ENCODE measurements at regions not wholly inside any gene's neighbourhood (a gene's known extent, or its start where the extent isn't known, plus 50 kb on each side); places are given as distances from the start of the nearest gene placed in this dataset.

DNA sequence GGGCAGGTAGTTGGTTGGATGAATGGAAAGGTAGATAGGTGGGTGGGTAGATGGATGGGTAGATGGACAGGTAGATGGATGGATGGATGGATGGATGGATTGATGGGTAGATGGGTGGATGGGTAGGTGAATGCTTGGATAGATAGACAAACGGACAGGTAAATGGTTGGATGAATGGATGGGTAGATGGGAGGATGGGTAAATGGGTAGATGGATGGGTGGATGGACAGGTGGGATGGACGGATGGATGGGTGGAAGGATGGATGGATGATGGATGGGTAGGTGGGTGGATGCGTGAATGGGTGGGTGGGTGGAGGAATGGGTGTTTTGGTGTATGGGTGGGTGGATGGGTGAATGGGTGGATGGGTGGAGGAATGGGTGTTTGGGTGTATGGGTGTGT lies 50.1 kb upstream of the ASAP2 start:
- Mint-ChIP-seq H3K27ac (no peak overlapping the region), H3K4me3 (no peak overlapping the region)

DNA sequence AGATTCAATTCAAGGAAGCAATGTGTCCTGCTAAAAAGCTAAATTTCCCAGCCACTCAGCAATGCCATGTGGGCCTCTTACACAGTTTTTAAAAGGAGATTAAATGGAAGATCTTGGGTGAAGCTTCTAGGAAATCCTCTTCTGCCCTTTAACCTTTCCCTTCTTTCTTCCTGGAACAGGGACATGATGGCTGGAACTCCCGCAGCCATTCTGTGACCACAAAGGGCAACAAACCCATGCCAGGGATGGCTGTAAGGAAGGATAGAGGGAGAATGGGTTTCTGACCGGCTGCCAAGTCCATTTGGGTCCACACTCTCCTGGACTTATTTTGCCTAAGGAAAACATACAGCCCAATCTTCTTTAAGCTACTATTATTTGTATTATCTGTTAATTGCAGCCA lies 52.6 kb upstream of the ASAP2 start:
- no peaks in the 10 kb centered on the region for H3K9me3 Mint-ChIP-seq
- peaks cover 4% of the 10 kb centered on the region for H3K27me3 Mint-ChIP-seq
- H3K27ac Mint-ChIP-seq, result no peak overlapping the region
- H3K36me3 Mint-ChIP-seq, result no peaks in the 10 kb centered on the region
- H3K4me1 Mint-ChIP-seq, result no peaks in the 10 kb centered on the region
- no peak overlapping the region for H3K4me3 Mint-ChIP-seq

More for the DNA sequence above, 50.1 kb upstream of the ASAP2 start:
- no peaks in the 10 kb centered on the region for H3K36me3 Mint-ChIP-seq
- no peaks in the 10 kb centered on the region for H3K9me3 Mint-ChIP-seq
- H3K27me3 Mint-ChIP-seq, result peaks cover 4% of the 10 kb centered on the region
- no peaks in the 10 kb centered on the region for H3K4me1 Mint-ChIP-seq

DNA sequence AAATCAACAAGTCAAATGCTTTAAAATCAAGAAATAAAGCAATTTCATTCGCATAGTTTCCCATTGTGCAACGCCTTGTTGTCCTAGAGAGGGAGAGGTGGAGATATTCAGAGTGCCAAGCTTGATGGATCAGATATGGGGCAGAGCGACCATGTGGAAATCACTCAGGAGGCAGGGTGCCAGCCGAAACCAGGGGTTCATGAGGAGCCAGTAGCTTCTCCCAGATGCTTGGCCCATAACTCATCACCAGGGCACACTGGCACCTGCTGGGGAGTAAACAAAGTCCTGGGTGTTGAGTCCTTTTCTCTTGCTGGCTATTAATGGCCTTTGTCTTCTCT lies 53.0 kb upstream of the ASAP2 start:
- peaks cover 4% of the 10 kb centered on the region for H3K27me3 Mint-ChIP-seq
- H3K4me3 Mint-ChIP-seq, result no peak overlapping the region
- H3K27ac Mint-ChIP-seq, result no peak overlapping the region
- no peaks in the 10 kb centered on the region for H3K36me3 Mint-ChIP-seq
- no peaks in the 10 kb centered on the region for H3K9me3 Mint-ChIP-seq
- no peaks in the 10 kb centered on the region for H3K4me1 Mint-ChIP-seq

DNA sequence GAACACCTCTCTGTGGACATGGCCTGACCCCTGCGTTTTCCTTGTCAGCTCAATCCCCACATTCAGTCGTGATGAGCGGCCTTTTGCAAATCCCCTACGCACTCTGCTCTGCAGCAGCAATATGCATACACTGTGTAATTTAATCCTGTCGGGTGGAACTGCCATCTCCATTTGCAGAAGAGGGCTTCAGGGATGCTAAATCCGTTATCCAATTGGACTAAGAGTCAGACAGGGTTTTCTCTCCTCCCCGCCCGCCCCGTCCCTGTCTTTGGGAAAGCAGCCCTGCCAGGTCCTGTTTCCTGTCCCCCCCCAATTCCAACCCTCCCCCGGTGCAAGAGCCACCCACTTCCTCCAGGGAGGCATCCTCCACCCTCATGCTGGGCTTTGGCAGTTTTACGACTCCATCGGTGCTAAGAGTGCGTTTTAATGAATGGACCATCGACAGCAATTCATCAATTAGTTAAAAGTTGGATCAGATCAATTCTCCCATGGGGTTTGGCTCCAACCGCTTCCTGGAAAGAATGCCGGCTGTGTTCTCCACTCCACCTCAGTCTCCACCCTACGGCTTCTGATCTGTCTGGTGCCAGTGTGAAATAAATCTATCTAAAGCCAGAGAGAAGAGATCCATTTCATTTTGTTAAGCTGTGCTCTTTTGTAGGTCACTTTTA lies 53.5 kb upstream of the ASAP2 start:
- no peak overlapping the region for H3K27ac Mint-ChIP-seq

DNA sequence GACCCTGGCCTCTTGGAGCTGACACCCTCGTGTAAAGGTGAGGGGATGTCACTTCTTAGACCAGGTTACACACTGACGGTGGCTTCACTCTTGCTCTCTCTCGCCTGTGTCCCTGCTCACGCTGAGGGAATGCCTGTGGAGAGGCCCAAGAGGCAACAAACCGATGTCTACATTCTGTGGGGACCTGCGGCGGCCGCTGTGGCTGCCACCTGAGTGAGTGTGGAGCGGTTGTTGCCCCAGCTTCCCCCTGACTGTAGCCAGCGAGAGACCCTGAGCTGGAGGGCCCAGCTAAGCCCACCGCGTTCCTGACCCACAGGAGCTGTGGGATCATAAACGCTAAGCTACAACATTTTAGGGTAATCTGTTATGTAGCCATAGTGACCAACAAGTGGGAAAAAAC lies 55.7 kb upstream of the ASAP2 start:
- no peak overlapping the region for H3K27ac Mint-ChIP-seq
- no peak overlapping the region for H3K4me3 Mint-ChIP-seq
- H3K36me3 Mint-ChIP-seq, result no peaks in the 10 kb centered on the region
- no peaks in the 10 kb centered on the region for H3K4me1 Mint-ChIP-seq
- no peaks in the 10 kb centered on the region for H3K9me3 Mint-ChIP-seq
- peaks cover 12% of the 10 kb centered on the region for H3K27me3 Mint-ChIP-seq

More for the DNA sequence above, 53.5 kb upstream of the ASAP2 start:
- peaks cover 5% of the 10 kb centered on the region for H3K27me3 Mint-ChIP-seq
- no peaks in the 10 kb centered on the region for H3K9me3 Mint-ChIP-seq
- no peaks in the 10 kb centered on the region for H3K36me3 Mint-ChIP-seq
- no peak overlapping the region for H3K4me3 Mint-ChIP-seq
- no peaks in the 10 kb centered on the region for H3K4me1 Mint-ChIP-seq

DNA sequence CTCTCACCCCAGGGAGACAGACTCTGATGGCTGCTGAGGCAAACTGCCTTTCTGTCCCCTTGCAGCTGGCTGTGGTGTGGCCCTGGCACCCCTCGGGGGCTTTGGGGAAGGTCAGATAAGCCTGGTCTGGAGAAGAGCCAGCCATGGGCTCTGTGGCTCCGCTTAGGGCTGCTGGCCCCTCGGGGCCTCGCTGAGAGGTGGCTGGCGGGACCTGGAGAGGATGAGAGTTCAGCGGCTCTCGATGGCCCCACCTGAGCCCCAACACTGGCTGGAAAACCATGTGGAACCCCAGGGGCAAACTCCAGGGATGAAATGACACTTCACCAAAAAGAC lies 56.1 kb upstream of the ASAP2 start:
- Mint-ChIP-seq H3K9me3 (no peaks in the 10 kb centered on the region), H3K36me3 (no peaks in the 10 kb centered on the region), H3K27ac (no peak overlapping the region), H3K4me1 (no peaks in the 10 kb centered on the region), H3K4me3 (no peak overlapping the region), H3K27me3 (peaks cover 12% of the 10 kb centered on the region)

DNA sequence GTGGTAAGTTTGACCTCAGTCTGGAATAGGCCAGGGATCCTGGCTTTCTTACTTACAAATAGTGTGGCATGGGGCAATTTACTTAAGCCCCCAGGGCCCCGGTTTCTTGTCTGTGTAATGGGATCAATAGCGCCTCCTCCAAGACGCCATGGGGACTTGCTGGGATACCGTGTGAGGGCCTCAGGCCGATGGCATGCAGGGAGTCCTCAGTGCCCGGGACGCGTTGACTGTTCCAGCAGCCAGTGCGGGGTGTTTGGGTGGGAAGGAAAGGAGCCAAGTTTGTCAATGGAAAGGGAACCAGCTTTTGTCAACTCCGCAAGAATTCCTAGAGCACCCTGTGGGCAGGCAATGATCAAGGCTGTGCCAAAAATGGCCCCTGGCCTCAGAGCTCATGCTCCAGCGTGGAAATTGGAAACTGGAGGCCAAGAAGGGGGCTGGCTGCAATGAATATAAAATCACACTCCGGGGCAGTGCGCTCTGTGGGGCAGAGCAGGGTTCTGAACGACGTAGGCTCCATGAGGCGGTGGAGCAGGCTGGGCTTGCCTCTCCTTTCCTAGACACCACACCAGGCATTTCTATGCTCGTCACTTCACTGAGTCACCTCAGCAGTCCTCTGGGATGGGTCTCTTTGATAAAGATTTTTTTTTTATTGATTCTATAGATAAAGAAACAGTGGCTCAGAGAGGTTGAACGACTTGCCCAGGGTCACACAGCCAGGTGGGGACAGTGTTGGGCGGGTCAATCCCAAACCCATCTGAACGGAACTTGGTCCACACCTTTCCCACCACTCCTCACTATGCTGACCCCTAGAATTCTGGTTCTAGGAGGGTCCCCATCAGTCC lies 56.7 kb upstream of the ASAP2 start:
- peak overlapping the region in 1 of 4 donors; percentile 3 for H3K4me3 Mint-ChIP-seq
- H3K4me1 Mint-ChIP-seq, result no peaks in the 10 kb centered on the region
- peaks cover 12% of the 10 kb centered on the region for H3K27me3 Mint-ChIP-seq
- no peak overlapping the region for H3K27ac Mint-ChIP-seq
- no peaks in the 10 kb centered on the region for H3K36me3 Mint-ChIP-seq
- H3K9me3 Mint-ChIP-seq, result no peaks in the 10 kb centered on the region

DNA sequence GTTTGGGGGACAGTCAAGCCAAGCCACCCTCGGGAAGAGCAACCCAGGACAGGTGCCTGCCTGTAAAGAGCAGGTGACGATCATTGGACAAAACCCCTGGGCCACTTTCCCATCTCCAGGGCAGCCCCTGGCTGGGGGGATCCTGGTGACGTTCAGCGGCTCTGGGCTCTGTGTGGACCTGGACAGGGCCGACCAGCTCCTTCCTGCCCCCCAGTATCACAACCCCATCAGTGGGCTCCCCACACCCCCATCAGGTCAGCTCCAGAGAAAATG lies 57.3 kb upstream of the ASAP2 start:
- Mint-ChIP-seq H3K27me3 (peaks cover 12% of the 10 kb centered on the region), H3K9me3 (no peaks in the 10 kb centered on the region)

DNA sequence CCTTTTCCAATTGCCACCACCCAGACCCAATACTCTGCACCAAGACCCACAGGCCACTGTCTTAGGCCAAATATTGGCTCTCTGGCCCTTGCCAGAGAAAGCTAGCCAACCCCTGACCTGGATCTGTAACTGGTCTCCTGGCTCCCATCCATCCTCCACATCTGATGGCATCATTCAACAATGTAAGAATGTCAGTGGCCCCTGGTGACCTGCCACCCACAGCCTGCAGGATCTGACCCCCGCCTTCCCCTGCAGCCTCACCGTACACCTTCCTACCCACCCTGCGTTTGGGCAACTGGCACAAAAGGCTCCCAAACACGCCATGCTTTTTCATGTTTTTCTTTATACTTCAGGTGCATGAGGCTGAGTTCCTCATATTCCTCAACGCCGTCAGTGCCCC lies 60.0 kb upstream of the ASAP2 start:
- Mint-ChIP-seq H3K27me3 (peaks cover 10% of the 10 kb centered on the region), H3K9me3 (no peaks in the 10 kb centered on the region), H3K27ac (peak overlapping the region in 1 of 3 donors; percentile 59)

More for the DNA sequence above, 57.3 kb upstream of the ASAP2 start:
- H3K4me1 Mint-ChIP-seq, result no peaks in the 10 kb centered on the region
- no peak overlapping the region for H3K4me3 Mint-ChIP-seq
- no peaks in the 10 kb centered on the region for H3K36me3 Mint-ChIP-seq
- H3K27ac Mint-ChIP-seq, result no peak overlapping the region

DNA sequence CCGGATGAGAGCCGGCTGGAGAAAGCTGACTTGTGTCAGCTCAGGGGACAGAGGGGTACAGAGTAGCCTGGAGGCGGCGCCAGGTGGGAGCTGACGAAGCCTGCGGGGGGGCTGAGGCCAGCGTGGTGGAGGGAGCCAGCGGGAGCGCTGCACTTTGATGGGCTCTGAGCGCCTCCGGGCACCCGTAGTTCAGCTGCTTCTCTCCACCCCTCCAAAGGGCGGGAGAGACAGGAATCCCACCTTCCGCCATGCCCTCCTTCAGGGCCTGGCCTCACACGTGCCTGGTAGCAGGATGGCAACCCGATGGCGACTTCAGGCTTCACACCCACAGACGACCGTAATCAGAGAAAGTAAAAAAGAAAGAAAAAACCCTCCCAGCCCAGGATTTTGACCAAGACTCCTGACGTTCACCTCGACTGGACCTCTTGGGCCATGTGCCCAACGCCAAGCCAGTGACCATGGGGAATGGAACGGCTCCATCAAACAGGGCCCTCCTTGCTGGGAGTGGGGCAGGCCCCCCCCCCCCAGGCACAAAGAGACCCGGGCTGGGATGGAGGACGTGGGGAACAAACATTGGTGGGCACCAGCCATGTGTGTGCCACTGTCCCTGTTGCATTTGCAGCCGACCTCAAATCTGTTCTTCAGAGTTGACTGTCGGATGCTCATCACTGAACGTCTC lies 60.7 kb upstream of the ASAP2 start:
- H3K4me1 Mint-ChIP-seq, result no peaks in the 10 kb centered on the region
- peaks cover 11% of the 10 kb centered on the region for H3K27me3 Mint-ChIP-seq
- H3K36me3 Mint-ChIP-seq, result no peaks in the 10 kb centered on the region
- H3K27ac Mint-ChIP-seq, result no peak overlapping the region
- H3K9me3 Mint-ChIP-seq, result no peaks in the 10 kb centered on the region
- H3K4me3 Mint-ChIP-seq, result no peak overlapping the region

More for the DNA sequence above, 60.0 kb upstream of the ASAP2 start:
- Mint-ChIP-seq H3K4me3 (no peak overlapping the region), H3K36me3 (no peaks in the 10 kb centered on the region), H3K4me1 (no peaks in the 10 kb centered on the region)

DNA sequence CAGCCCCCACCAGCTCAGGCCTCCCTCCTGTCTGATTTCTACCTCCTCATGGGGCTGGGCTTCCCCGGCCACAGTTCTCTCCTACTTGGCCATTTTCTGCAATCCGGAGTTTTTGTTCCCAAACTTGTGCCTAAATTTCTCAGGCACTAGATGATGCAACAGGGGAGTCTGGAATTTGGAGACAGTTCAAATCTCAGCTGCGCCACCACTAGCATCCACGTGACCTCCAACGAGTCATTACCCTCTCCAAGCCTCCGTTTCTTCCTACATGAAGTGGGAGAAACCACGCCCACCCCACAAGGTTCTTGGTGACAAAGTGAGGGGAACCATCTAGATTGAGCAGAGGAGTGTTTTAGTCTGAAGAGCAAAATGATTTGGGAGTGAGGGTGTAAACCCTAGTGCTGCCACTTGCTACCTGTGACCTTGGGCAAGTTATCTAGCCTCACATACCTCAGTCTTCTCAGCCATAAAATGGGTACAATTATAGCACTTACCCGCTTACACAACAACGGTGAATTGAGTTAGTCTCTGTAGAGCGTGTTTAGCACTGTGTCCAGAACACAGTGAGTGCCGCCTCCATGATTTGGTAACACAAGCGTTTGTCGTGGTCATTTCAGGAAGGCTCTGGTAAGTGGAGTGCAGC lies 61.4 kb upstream of the ASAP2 start:
- Mint-ChIP-seq H3K4me1 (no peaks in the 10 kb centered on the region), H3K27ac (no peak overlapping the region), H3K27me3 (peaks cover 13% of the 10 kb centered on the region), H3K36me3 (no peaks in the 10 kb centered on the region), H3K4me3 (no peak overlapping the region), H3K9me3 (no peaks in the 10 kb centered on the region)

DNA sequence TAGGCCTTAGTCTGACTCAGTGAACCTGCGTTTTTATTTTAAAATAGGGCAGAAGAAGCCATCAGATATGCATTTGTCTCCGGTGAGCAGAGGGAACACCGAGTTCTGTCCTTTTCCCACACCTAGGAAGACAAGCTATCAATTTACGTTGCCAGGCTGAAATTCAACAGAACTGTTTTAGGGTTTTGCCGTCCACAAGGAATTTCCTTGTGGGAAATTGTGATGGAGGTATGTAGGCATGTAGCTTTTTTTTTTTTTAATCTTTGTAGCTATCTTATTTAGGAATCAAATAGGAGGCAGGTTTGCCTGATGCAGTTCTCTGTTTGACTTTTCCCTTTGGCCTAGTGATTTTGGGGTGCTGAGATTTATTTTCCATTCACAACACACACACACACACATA lies 62.0 kb upstream of the ASAP2 start:
- Mint-ChIP-seq H3K9me3 (no peaks in the 10 kb centered on the region), H3K4me1 (no peaks in the 10 kb centered on the region)

DNA sequence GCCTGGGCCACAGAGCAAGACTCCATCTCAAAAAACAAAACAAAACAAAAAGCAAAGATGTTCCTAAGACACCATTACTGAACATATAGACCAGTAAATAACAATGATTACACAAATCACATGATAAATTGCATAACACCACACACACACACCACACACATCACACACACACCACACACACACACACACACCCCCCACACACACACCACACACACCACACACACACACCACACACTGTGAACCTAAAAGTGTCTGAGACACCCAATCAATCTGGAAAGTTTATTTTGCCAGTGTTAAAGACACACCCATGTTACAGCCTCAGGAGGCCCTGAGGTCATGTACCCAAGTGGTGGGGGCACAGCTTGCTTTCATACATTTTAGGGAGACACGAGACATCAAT lies 62.6 kb upstream of the ASAP2 start:
- no peaks in the 10 kb centered on the region for H3K9me3 Mint-ChIP-seq
- peak overlapping the region in 1 of 4 donors; percentile 7 for H3K4me3 Mint-ChIP-seq
- no peak overlapping the region for H3K27ac Mint-ChIP-seq
- H3K36me3 Mint-ChIP-seq, result no peaks in the 10 kb centered on the region
- H3K27me3 Mint-ChIP-seq, result peaks cover 17% of the 10 kb centered on the region
- H3K4me1 Mint-ChIP-seq, result no peaks in the 10 kb centered on the region

More for the DNA sequence above, 62.0 kb upstream of the ASAP2 start:
- Mint-ChIP-seq H3K36me3 (no peaks in the 10 kb centered on the region), H3K4me3 (no peak overlapping the region), H3K27ac (no peak overlapping the region), H3K27me3 (peaks cover 14% of the 10 kb centered on the region)

DNA sequence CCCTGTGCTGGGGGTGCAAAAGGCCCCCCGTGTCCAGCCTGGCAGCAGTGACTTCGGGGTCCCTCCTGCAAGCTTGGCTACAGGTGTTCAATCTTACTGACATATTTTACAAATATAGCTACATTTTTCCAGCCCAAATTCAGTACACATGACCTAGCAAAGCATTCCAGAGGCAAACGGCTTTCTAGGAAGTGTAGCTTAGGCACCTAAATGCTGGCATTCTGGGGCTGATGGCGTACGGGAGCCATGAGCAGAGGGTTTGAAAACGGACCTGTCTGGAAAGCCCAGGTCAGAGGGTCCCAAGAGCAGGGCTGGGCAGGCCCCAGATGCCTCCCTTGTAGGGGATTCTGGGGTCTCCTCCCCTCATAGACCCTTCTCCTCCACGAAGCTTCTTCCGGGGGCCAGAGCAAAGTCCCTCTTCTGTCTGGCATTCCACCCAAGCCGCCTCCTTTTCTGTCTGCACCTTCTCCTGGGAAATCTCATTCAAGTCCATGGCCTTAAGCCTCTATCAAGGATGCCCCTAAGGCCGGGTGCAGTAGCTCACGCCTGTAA lies 63.3 kb upstream of the ASAP2 start:
- Mint-ChIP-seq H3K27me3 (peaks cover 18% of the 10 kb centered on the region), H3K27ac (no peak overlapping the region), H3K4me3 (peak overlapping the region in 2 of 4 donors; percentile 27 to 39), H3K9me3 (no peaks in the 10 kb centered on the region), H3K4me1 (no peaks in the 10 kb centered on the region), H3K36me3 (no peaks in the 10 kb centered on the region)

DNA sequence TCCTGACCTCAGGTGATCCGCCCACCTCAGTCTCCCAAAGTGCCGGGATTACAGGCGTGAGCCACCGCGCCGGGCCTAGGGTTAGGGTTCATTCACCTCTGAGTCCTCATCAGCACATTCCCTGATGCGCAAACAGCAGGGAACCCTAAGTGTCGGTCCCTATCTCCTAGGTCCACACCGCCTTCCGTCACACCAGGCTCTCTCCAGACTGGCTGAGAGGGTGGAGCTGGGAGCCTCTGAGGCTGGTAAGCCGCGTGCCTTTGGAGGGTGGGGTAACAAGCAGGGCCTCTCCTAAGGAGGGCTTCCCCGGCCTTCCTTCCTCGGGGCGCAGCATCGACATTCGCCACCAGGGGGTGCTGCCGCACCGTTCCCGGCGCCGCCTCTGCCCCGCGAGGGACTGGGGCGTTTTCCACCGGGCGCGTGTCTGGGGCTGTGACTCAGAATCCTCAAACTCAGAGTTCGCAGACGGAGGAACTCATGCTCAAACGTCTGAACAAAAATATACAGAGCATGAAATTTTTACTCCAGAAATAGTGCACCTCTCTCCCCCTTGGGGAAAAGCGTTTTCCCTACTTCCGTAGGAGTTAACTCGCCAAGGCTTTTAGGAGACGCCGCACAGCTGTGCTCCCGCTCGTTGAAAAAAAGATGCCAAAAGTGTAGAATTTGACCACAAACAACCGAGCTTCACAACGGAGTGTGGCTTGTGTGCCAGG lies 63.9 kb upstream of the ASAP2 start:
- H3K27me3 Mint-ChIP-seq, result peaks cover 13% of the 10 kb centered on the region
- peak overlapping the region in 2 of 4 donors; percentile 27 to 30 for H3K4me3 Mint-ChIP-seq
- H3K9me3 Mint-ChIP-seq, result no peaks in the 10 kb centered on the region
- peak overlapping the region in 1 of 3 donors; percentile 16 for H3K27ac Mint-ChIP-seq
- no peaks in the 10 kb centered on the region for H3K4me1 Mint-ChIP-seq
- H3K36me3 Mint-ChIP-seq, result no peaks in the 10 kb centered on the region
